ENCODE measurements at regions not wholly inside any gene's neighbourhood (a gene's known extent, or its start where the extent isn't known, plus 50 kb on each side); places are given as distances from the start of the nearest gene placed in this dataset.

GRCh38 chr2:239864247-239865058 is 160.7 kb downstream of the NDUFA10 start:
- H3K4me3 ChIP-seq (ENCODE audit: low read depth in 1 of 3, low read length in 3 of 3): no peak overlapping the region
- no peak for DNase-seq (ENCODE audit: low spot score)
- 92% methylated on average over 26 of the region's 26 CpGs for WGBS
- H3K4me1 ChIP-seq (ENCODE audit: control insufficient read depth in 4 of 4, insufficient read depth in 4 of 4, low read length in 3 of 4): no peaks in the 10 kb centered on the region
- TF ChIP-seq FOXA2 (IDR thresholded peaks at IDR 0.05) (no peak), YY1 (IDR thresholded peaks at IDR 0.05) (no peak), MAX (IDR thresholded peaks at IDR 0.05) (no peak), FOXA1 (IDR thresholded peaks at IDR 0.05) (no peak), HNF4G (IDR thresholded peaks at IDR 0.05) (no peak), RAD21 (IDR thresholded peaks at IDR 0.05) (no peak), EGR1 (IDR thresholded peaks at IDR 0.05; ENCODE audit: low read depth in 2 of 2) (no peak), NR2F2 (IDR thresholded peaks at IDR 0.05) (no peak), RXRA (IDR thresholded peaks at IDR 0.05) (no peak), SP1 (IDR thresholded peaks at IDR 0.05) (no peak), CTCF (IDR thresholded peaks at IDR 0.05; ENCODE audit: low read depth, low read length, missing input control) (no peak)
- H3K27ac ChIP-seq (ENCODE audit: low read depth in 1 of 2, low read length in 2 of 2): no peak overlapping the region
- no peaks in the 10 kb centered on the region for H3K9me3 ChIP-seq (ENCODE audit: control insufficient read depth in 4 of 4, low read length in 3 of 4)
- H3K27me3 ChIP-seq (ENCODE audit: control insufficient read depth in 4 of 4, insufficient read depth in 4 of 4, low read length in 3 of 4): no peaks in the 10 kb centered on the region
- no peaks in the 10 kb centered on the region for H3K36me3 ChIP-seq (ENCODE audit: control insufficient read depth in 4 of 4, insufficient read depth in 3 of 4, low read depth in 1 of 4, low read length in 3 of 4)
- no peak overlapping the region for H3K9ac ChIP-seq (ENCODE audit: low read depth in 1 of 2, low read length in 2 of 2)

GRCh38 chr2:239862613-239863012 is 162.5 kb downstream of the NDUFA10 start:
- H3K9ac ChIP-seq (ENCODE audit: low read depth in 1 of 2, low read length in 2 of 2): no peak overlapping the region
- DNase-seq (ENCODE audit: low spot score): no peak
- 64% methylated on average over 7 of the region's 7 CpGs for WGBS
- no peaks in the 10 kb centered on the region for H3K4me1 ChIP-seq (ENCODE audit: control insufficient read depth in 4 of 4, insufficient read depth in 4 of 4, low read length in 3 of 4)
- no peak overlapping the region for H3K27ac ChIP-seq (ENCODE audit: low read depth in 1 of 2, low read length in 2 of 2)
- H3K36me3 ChIP-seq (ENCODE audit: control insufficient read depth in 4 of 4, insufficient read depth in 3 of 4, low read depth in 1 of 4, low read length in 3 of 4): no peaks in the 10 kb centered on the region
- H3K4me3 ChIP-seq (ENCODE audit: low read depth in 1 of 3, low read length in 3 of 3): no peak overlapping the region
- H3K27me3 ChIP-seq (ENCODE audit: control insufficient read depth in 4 of 4, insufficient read depth in 4 of 4, low read length in 3 of 4): peaks cover 0 to 7% (median 0%) of the 10 kb centered on the region in 4 donors
- no peak for TF ChIP-seq RXRA (IDR thresholded peaks at IDR 0.05)
- no peak for TF ChIP-seq FOXA1 (IDR thresholded peaks at IDR 0.05)
- no peak for TF ChIP-seq JUND (IDR thresholded peaks at IDR 0.05)
- TF ChIP-seq HNF4G (IDR thresholded peaks at IDR 0.05): no peak
- TF ChIP-seq ZBTB33 (IDR thresholded peaks at IDR 0.05): no peak
- TF ChIP-seq SP1 (IDR thresholded peaks at IDR 0.05): no peak
- no peak for TF ChIP-seq REST (IDR thresholded peaks at IDR 0.05)
- H3K9me3 ChIP-seq (ENCODE audit: control insufficient read depth in 4 of 4, low read length in 3 of 4): peaks cover 0 to 2% (median 0%) of the 10 kb centered on the region in 4 donors

All from liver (tissue), 8 donors.